Endothelial cell of umbilical vein (primary cell): ENCODE measurements at regions not wholly inside any gene's neighbourhood (a gene's known extent, or its start where the extent isn't known, plus 50 kb on each side); places are given as distances from the start of the nearest gene placed in this dataset.

Experiments
- BruUV-seq: library from RNA; stranded (reverse); fragments of 400-500 nt; replicated peaks from 2 replicates; lab custom pipeline; 2021; lab: Mats Ljungman, UMichigan
- CTCF ChIA-PET: fragments of 300-600, 350-600 bp; sonication (Branson Sonifier 250); formaldehyde crosslinking; loops from one replicate; lab custom pipeline; 2021; ENCODE audit warnings: antibody characterized with exemption, inconsistent platforms; lab: Charles Lee
- POLR2A ChIA-PET: fragments of 300-600, 350-600 bp; sonication (Branson Sonifier 250); formaldehyde crosslinking; loops from one replicate; lab custom pipeline; 2021; ENCODE audit warnings: antibody characterized with exemption, inconsistent platforms; lab: Charles Lee
- DNase-seq: peaks from one replicate; pipeline ENCODE4 v3.0.0-alpha.2; 2011; ENCODE audit warnings: low read depth, low spot score
- FAIRE-seq: peaks from 2 replicates; lab custom pipeline; 2011; peaks lifted over from hg19 to GRCh38; lab: Jason Lieb, UNC
- H2AFZ ChIP-seq: 2 replicates; pipeline ENCODE4 v1.6.0; 2012; ENCODE audit warnings: low read depth, low read length, control low read depth, inconsistent platforms
- H3K27ac ChIP-seq: 2 replicates; pipeline ENCODE4 v1.5.1; 2011; ENCODE audit warnings: low read depth, mild to moderate bottlenecking, control low read depth, low read length, moderate library complexity; ENCODE audit not compliant: insufficient read depth
- H3K27me3 ChIP-seq, 2 experiments: 2 replicates each; pipeline versions ENCODE4 v1.6.0 to v1.6.1; 2011; ENCODE audit warnings: low read length in 2 of 2, mixed read lengths in 1 of 2; ENCODE audit not compliant: control insufficient read depth in 2 of 2, insufficient read depth in 2 of 2
- H3K36me3 ChIP-seq, 2 experiments: 2 replicates in 1 of 2; 3 replicates in 1 of 2; pipeline ENCODE4 v1.5.1; 2011; ENCODE audit warnings: low read length in 2 of 2, mild to moderate bottlenecking in 1 of 2, moderate library complexity in 1 of 2; ENCODE audit not compliant: control insufficient read depth in 2 of 2, insufficient read depth in 2 of 2; ENCODE audit errors: extremely low read depth in 1 of 2
- H3K4me1 ChIP-seq: 3 replicates; pipeline ENCODE4 v1.5.1; 2011; ENCODE audit warnings: mild to moderate bottlenecking, low read length; ENCODE audit not compliant: control insufficient read depth, insufficient read depth; ENCODE audit errors: extremely low read depth
- H3K4me2 ChIP-seq: 2 replicates; pipeline ENCODE4 v1.6.1; 2011; ENCODE audit warnings: low read length, control low read depth, mixed read lengths; ENCODE audit not compliant: insufficient read depth
- H3K4me3 ChIP-seq, 3 experiments: fragments of 200-600 bp in 1 of 3; sonication (generic), shearing (Covaris generic) in 1 of 3; replicated peaks in 1 of 3; 2 replicates each; pipeline ENCODE4 v1.5.1; 2011 to 2016; ENCODE audit warnings: control low read depth in 3 of 3, low read length in 3 of 3, mild to moderate bottlenecking in 2 of 3, inconsistent platforms in 1 of 3, low read depth in 1 of 3, moderate library complexity in 1 of 3; ENCODE audit not compliant: insufficient read depth in 1 of 3
- H3K79me2 ChIP-seq: 2 replicates; pipeline ENCODE4 v1.6.0; 2012; ENCODE audit warnings: low read length, inconsistent platforms; ENCODE audit not compliant: control insufficient read depth, insufficient read depth
- H3K9ac ChIP-seq: replicated peaks from 2 replicates; pipeline ENCODE3; 2011; ENCODE audit warnings: low read length, control low read depth; ENCODE audit not compliant: insufficient read depth; ENCODE audit errors: extremely low read depth
- H3K9me1 ChIP-seq: replicated peaks from 3 replicates; pipeline ENCODE4 v1.6.0; 2011; ENCODE audit warnings: mild to moderate bottlenecking, low read length; ENCODE audit not compliant: control insufficient read depth, insufficient read depth; ENCODE audit errors: extremely low read depth
- H3K9me3 ChIP-seq: replicated peaks from 2 replicates; pipeline ENCODE4 v1.5.1; 2012; ENCODE audit warnings: low read length, inconsistent platforms; ENCODE audit not compliant: control insufficient read depth, insufficient read depth
- H4K20me1 ChIP-seq: replicated peaks from 2 replicates; pipeline ENCODE3; 2011; ENCODE audit warnings: mild to moderate bottlenecking, low read length; ENCODE audit not compliant: control insufficient read depth, insufficient read depth; ENCODE audit errors: extremely low read depth
- EZH2 ChIP-seq: IDR thresholded peaks from 2 replicates; pipeline ENCODE4 v1.6.1; 2012; ENCODE audit warnings: borderline replicate concordance, low read depth, mild to moderate bottlenecking, moderate library complexity, low read length, inconsistent platforms; ENCODE audit not compliant: severe bottlenecking
- FOS ChIP-seq: IDR thresholded peaks from 2 replicates; pipeline ENCODE4 v1.6.1; 2011; ENCODE audit warnings: mild to moderate bottlenecking, low read length, moderate library complexity, borderline replicate concordance; ENCODE audit not compliant: insufficient read depth
- GATA2 ChIP-seq: IDR thresholded peaks from 2 replicates; pipeline ENCODE4 v1.7.0; 2011; ENCODE audit warnings: low read depth, mild to moderate bottlenecking, moderate library complexity, mixed read lengths, low read length; ENCODE audit not compliant: insufficient read length, insufficient read depth
- JUN ChIP-seq: IDR thresholded peaks from 2 replicates; pipeline ENCODE4 v1.6.1; 2011; ENCODE audit warnings: borderline replicate concordance, low read depth; ENCODE audit not compliant: insufficient read length, insufficient read depth
- MYC ChIP-seq: IDR thresholded peaks from one replicate; pipeline ENCODE4 v1.6.1; 2011; ENCODE audit warnings: mild to moderate bottlenecking, low read depth, low read length
- POLR2A ChIP-seq: IDR thresholded peaks from 2 replicates; pipeline ENCODE4 v1.6.1; 2012; ENCODE audit warnings: low read depth, mild to moderate bottlenecking, control low read depth, low read length
- POLR2AphosphoS5 ChIP-seq: IDR thresholded peaks from 2 replicates; pipeline ENCODE4 v1.6.1; 2012; ENCODE audit warnings: low read depth, mild to moderate bottlenecking, control low read depth, low read length, moderate library complexity; ENCODE audit not compliant: insufficient read depth
- dilution Hi-C: fragments of 300-500 bp; cut with MboI; formaldehyde crosslinking; loops from one replicate; pipeline ENCODE4 v1.15.0; 2019; ENCODE audit warnings: low sequenced_read_pairs; ENCODE audit not compliant: extremely low pct_ligation_motif_present
- intact Hi-C: fragments of 100-400 bp; cut with micrococcal nuclease; formaldehyde crosslinking; loops from one replicate; pipeline ENCODE4 v1.10.0; 2022
- TF ChIP-seq, protein P1 (sequence below): IDR thresholded peaks from 2 replicates; pipeline ENCODE4 v1.6.1; 2011; ENCODE audit not compliant: insufficient read depth, insufficient read length
- TF ChIP-seq, protein P2 (sequence below), 2 donors: IDR thresholded peaks; 1 replicate in 1 of 2; 2 replicates in 1 of 2; pipeline ENCODE4 v1.5.1; 2011; ENCODE audit warnings: low read length in 2 of 2, mild to moderate bottlenecking in 2 of 2, moderate library complexity in 2 of 2, control low read depth in 1 of 2, inconsistent platforms in 1 of 2, low read depth in 1 of 2; ENCODE audit not compliant: insufficient read depth in 1 of 2; ENCODE audit errors: extremely low read depth in 1 of 2

DNA sequence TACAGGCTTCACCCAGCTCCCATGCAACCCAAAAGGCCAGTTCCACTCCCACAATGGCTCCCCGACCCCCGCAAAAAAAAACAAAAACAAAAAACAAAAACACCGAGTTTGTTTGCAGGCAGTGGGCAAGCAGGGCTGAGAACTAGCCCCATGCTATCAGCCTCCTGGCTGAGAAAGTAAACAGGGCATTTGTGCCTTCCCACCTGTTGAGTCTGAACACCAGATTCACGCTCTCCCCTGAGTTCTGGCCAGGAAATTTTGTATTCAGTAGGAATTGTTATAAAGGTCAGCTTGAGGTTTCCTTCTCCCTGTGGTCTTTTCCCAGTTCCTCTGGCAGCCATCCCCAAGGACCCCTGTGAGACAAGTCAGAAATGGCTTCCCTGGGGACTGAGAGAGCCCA, 1066.5 kb downstream of the GLUD2 start:
- Histone ChIP-seq H3K27ac (no peak overlapping the region), H3K4me3 (no peak overlapping the region), H3K36me3 (no peaks in the 10 kb centered on the region), H3K4me2 (no peak overlapping the region), H3K9me3 (no peaks in the 10 kb centered on the region), H3K27me3 (no peaks in the 10 kb centered on the region), H4K20me1 (no peaks in the 10 kb centered on the region), H3K4me1 (no peaks in the 10 kb centered on the region), H2AFZ (no peak overlapping the region), H3K9me1 (no peaks in the 10 kb centered on the region), H3K9ac (no peak overlapping the region), H3K79me2 (no peaks in the 10 kb centered on the region)
- FAIRE-seq (no peak), DNase-seq (no peak)
- dilution Hi-C loops: no loop called here
- TF ChIP-seq POLR2A: no peak
- intact Hi-C loops: no loop called here
- ChIA-PET CTCF (no interaction called here), POLR2A (no interaction called here)
- no TSS peak for BruUV-seq

GRCh38 chrX:122115604-122116003, 1068.2 kb downstream of the GLUD2 start:
- Histone ChIP-seq H3K4me3 (no peak overlapping the region), H3K79me2 (no peaks in the 10 kb centered on the region), H3K4me2 (no peak overlapping the region), H3K27me3 (no peaks in the 10 kb centered on the region), H3K9me3 (no peaks in the 10 kb centered on the region), H3K36me3 (no peaks in the 10 kb centered on the region), H3K27ac (no peak overlapping the region), H4K20me1 (no peaks in the 10 kb centered on the region), H2AFZ (no peak overlapping the region), H3K9ac (no peak overlapping the region), H3K9me1 (no peaks in the 10 kb centered on the region), H3K4me1 (no peaks in the 10 kb centered on the region)
- no TSS peak for BruUV-seq
- TF ChIP-seq POLR2A: no peak
- TF ChIP-seq FOS: no peak
- no peak for TF ChIP-seq POLR2AphosphoS5
- no peak for TF ChIP-seq MYC
- TF ChIP-seq, protein P1, sequence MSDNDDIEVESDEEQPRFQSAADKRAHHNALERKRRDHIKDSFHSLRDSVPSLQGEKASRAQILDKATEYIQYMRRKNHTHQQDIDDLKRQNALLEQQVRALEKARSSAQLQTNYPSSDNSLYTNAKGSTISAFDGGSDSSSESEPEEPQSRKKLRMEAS: no peak
- no peak for TF ChIP-seq JUN
- TF ChIP-seq GATA2: no peak
- no peak for TF ChIP-seq EZH2
- TF ChIP-seq, protein P2, sequence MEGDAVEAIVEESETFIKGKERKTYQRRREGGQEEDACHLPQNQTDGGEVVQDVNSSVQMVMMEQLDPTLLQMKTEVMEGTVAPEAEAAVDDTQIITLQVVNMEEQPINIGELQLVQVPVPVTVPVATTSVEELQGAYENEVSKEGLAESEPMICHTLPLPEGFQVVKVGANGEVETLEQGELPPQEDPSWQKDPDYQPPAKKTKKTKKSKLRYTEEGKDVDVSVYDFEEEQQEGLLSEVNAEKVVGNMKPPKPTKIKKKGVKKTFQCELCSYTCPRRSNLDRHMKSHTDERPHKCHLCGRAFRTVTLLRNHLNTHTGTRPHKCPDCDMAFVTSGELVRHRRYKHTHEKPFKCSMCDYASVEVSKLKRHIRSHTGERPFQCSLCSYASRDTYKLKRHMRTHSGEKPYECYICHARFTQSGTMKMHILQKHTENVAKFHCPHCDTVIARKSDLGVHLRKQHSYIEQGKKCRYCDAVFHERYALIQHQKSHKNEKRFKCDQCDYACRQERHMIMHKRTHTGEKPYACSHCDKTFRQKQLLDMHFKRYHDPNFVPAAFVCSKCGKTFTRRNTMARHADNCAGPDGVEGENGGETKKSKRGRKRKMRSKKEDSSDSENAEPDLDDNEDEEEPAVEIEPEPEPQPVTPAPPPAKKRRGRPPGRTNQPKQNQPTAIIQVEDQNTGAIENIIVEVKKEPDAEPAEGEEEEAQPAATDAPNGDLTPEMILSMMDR (IDR thresholded peaks at IDR 0.05; ENCODE audit: extremely low read depth in 1 of 2, insufficient read depth in 1 of 2, low read depth in 1 of 2, low read length in 2 of 2): no peak
- POLR2A ChIA-PET: no interaction called here
- no peak for FAIRE-seq
- CTCF ChIA-PET: no interaction called here
- no peak for DNase-seq
- intact Hi-C loops: no loop called here
- dilution Hi-C loops: no loop called here
